HG03520 (cell line): ENCODE measurements at regions not wholly inside any gene's neighbourhood (a gene's known extent, or its start where the extent isn't known, plus 50 kb on each side); places are given as distances from the start of the nearest gene placed in this dataset.

Source experiments
- ATAC-seq: cut with Tn5 transposase; IDR thresholded peaks from one replicate; pipeline ENCODE4 v1.9.1; 2021; ENCODE audit warnings: mild to moderate bottlenecking, moderate library complexity; ENCODE audit not compliant: unreplicated experiment

DNA sequence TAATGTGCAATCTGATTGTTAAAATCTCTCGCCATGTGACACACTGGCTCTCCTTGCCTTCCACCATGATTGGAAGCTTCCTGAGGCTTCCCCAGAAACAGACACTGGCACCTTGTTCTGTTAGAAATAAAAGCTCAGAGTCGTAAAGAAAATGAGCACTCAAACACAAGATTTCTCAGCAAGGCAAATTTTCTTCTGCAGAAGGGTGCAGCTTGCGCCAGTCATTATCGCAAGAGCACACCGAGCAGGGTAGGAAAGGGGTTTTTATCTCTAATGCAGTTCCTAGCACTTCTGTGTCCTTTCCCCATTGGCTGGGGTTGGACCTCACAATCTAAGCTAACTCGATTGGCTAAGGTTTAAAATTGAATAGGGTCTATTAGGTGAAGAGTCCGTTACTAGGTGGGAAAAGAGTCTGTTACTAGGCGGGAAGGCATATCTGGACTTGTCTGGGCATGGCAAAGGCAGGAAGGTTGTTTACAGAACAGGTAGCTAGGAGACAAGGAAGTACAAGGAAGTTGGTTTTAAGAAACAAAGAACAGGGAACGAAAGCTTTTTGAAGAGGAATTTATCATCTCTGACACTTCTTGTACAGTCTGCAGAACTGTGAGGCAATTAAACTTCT is 62.6 kb upstream of the BICD1 start:
- ATAC-seq, result no peak

DNA sequence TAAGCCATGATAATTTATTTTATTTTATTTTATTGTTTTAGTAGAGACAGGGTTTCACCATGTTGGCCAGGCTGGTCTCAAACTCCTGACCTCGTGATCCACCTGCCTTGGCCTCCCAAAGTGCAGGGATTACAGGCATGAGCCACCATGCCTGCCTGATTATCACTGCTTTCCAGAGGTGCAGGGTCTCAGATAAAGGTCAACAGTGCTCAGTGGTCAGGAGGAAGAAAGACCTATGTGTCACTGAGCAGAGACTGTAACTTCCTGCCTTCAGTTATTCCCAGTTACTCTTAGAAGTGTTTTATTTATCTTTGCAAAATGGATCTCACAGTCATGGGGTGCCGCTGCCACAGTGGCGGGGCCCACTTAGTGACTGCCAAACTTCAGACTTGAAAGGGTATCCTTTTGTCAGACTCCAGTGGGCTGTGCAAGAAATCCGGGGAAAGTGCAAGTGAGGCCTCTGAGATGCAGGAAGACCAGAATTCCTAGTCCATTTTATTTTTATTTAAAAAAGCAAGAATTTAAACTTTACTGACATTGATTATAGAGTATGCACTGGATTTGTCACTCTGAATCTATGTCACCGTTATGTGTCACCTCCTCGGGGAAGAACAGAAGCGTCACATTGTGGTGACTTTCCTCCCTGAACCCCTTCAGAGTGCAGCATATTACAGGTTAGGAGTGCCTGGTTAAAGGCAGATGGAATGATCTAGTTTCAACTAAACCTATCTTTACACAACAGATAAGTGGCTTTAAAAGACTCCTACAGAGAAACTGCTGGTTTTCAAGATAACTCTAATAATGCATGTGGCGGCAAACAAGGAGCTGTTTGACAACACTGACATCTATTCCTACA is 59.1 kb upstream of the BICD1 start:
- ATAC-seq, result no peak

DNA sequence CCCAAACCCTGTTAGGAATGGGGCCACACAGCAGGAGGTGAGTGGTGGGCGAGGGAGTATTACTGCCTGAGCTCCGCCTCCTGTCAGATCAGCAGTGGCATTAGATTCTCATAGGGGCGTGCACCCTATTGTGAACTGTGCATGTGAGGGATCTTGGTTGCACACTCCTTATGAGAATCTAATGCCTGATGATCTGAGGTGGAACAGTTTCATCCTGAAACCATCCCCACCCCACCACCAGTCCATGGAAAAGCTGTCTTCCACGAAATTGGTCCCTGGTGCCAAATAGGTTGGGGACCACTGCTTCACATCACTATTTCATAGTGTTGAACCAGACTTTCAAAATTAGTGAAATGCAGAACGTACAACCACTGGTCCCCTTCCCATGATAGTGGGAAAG is 57.9 kb upstream of the BICD1 start:
- ATAC-seq, result no peak

DNA sequence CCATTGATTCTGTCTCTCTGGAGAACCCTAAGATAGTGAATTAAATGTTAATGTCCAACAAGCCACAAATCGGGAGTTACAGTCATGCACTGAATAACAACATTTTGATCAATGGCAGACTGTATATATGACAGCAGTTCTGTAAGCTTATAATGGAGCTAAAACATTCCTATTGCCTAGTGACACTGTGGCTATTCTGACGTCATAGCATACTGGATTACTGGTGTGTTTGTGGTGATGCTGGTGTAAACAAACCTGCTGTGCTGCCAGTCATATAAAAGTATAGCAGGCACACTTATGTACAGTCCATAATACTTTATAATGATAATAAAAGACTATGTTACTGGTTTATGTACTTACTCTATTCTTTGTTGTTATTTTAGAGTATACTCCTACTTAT is 56.7 kb upstream of the BICD1 start:
- ATAC-seq, result no peak

DNA sequence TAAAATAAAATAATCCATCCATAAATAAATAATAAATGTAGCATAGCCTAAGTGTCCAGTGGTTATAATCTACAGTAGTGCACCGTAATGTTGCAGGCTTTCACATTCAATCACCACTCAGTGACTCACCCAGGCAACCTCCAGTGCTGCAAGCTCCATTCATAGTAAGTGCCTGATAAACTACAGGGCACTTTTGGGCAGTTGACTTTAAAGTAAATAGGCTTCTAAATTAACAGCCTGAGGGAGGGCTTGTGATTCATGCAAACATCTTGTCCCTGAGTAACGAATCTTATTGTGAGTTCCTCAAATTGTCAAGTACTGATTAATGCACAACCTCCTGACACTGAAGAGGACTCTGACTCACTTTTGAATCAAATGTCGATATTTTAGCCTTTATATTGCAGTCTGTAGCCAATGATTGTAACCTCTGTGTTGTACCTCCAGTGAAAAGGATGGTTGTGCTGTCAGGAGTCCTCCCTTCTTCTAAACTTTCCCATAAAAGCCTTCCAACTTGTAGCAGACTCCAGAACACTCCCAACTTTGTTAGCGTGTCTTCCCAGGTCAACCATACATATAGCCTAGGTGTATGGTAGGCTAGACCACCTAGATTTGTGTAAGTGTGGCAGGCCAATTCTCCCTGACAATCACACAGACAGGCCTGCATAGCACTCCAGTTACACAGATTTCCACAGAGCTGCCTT is 55.0 kb upstream of the BICD1 start:
- no peak for ATAC-seq

DNA sequence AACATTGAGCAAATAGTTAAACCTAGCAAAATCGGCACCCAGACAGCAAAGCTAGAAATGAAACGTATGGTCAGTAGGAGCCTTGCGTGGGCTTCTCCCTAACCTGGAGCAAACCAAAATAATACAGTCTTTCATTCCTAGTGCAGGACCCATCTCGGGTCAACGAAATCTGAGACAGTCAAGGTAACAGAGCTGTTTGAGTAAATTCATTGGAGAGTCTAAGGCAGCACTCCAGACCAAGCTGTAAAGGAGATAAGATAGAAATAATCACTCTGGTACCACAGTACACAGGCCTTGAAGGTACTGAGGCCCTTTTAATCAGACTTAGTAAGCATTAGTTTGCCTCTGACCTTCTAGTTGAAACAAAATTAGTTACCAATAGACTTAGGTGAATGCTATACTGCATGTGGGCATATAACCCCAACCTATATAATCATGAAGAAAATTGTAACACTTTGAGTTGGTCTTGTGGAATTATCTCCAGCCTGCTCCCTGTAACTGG is 54.4 kb upstream of the BICD1 start:
- no peak for ATAC-seq

DNA sequence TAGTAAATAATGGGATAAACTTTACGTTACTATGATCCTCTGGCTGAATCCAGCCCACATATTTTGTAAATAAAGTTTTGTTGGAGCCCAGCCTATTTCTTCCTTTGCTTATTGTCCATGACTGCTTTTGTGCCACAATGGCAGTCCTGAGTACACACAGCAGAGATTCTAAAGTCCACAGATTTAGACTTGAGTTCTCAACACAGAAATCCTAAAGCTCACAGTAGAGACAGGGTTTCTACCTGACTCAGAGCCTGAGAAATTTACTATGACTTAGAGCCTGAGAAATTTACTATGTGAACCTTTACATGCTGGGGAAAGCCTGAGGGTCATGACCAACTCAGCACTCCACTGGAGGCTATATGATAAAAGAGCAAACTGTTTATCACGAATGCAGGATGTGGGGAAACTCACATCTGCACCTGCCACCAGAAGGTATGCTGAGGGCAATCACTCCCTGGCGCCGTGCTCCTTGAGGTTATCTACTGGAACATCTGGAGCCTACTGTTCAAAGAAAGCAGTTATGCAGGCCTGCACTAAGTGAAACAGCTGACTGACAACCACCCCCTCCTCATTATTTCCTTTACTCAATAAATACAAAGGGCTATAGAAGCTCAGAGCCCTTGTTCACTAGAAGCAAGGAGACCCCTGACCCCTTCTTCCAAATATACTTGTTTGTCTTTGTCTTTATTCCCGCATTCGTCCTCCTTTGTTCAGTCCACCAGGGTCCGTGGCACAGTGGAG is 52.6 kb upstream of the BICD1 start:
- no peak for ATAC-seq
